NCI-H2196 treated with DMSO at 0.1 percent for 48 hours (cell line): ENCODE measurements at regions not wholly inside any gene's neighbourhood (a gene's known extent, or its start where the extent isn't known, plus 50 kb on each side); places are given as distances from the start of the nearest gene placed in this dataset.

Source experiments
- DNase-seq: peaks from one replicate; lab custom pipeline; 2025; ENCODE audit not compliant: unreplicated experiment; lab: John Stamatoyannopoulos, UW

DNA sequence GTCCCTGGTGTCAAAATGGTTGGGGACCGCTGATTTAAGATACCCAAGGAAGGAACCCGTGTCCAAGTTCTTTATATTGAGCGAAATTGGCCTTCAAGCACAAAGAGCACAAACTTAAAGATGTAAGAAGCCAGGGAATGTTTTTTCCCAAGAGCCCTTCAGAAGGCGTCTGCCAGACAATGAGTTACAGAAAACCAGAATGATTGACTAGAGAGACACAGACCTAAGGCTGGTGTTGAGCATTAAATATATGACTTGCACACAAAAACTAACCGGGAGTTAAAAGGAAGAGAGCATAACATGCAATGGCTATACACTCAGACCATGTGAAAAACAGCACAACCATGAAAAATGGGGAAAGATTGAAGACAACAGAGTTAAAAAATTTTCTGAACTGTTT lies 157.5 kb upstream of the FAM9B start:
- DNase-seq: no peak

GRCh38 chrX:9195199-9195880 lies 161.4 kb upstream of the FAM9B start:
- no peak for DNase-seq

DNA sequence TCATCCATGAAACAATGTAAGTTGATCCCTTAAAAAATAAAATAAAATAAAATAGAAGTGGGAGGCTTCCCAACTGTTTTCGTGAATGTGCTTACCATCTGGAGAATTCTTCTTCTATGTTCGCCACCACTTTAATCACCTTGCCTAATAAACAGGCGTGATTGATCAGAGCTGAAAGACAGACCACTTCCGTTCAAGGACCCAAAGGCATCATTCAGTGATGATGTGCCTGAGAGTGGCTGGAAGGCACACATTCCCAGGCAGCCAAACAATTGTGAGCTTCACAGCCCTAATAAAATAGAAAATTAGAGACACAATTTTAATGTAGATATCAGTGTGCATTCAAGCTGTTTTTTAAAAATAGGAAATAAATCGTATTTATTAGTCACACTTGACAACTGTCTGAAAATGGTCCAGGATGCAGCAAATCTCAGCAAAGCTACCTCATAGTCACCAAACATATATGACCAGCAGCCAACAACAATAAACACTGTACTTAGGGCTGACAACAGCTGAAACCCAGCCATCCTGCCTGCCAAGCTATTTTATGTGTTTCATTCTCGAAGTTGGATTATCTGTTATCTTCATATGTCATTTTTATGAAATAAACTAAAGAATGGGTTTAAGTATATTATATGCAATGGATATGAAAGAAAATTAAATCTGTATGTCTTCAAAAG lies 163.2 kb upstream of the FAM9B start:
- DNase-seq: no peak

GRCh38 chrX:9204560-9204959 lies 170.6 kb upstream of the FAM9B start:
- DNase-seq: no peak

GRCh38 chrX:9205599-9206223 lies 171.8 kb upstream of the FAM9B start:
- DNase-seq: no peak

DNA sequence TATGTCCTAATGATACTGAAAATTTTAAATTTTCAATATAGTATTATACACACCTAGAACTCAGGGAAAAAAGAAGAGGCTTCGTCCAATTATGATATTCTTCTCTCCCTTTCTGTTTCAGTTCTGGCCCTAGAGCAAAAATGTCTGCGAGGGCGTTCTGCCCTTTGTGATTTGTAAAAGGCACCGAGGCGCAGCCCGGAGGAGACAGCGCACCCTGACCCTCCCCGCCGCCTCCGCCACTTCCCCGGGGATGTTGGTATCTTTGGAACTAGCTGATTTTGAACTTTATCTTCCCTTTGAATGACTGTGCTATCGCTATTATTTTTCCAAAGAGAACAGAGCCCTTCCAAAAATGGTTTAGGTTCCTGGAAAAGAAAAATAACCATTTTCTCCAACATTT lies 173.2 kb upstream of the FAM9B start:
- DNase-seq: no peak

- no peak for DNase-seq
Measured at GRCh38 chrX:9211269-9211668, 177.3 kb upstream of the FAM9B start.

GRCh38 chrX:9221781-9222180 lies 187.9 kb upstream of the FAM9B start:
- no peak for DNase-seq

GRCh38 chrX:9222299-9222698 lies 188.4 kb upstream of the FAM9B start:
- no peak for DNase-seq

DNA sequence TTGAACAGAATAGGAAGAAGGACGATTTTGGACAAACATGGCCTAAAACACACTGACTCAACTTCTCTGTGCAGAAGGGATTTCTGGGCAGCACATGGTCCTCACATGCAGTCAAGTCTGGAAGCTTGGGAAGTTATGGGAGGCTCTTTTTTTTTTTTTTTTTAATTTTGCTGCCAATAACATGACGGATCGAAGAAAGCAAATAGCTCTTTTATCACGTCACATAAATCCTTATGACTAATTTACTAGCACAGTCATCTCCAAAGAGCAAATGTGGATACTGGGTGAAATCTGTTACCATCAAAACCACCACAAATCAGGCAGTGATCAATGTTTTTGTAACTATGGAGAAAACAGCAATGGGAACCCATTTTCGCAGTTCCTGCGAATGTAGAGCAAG lies 193.3 kb upstream of the FAM9B start:
- DNase-seq: no peak

DNA sequence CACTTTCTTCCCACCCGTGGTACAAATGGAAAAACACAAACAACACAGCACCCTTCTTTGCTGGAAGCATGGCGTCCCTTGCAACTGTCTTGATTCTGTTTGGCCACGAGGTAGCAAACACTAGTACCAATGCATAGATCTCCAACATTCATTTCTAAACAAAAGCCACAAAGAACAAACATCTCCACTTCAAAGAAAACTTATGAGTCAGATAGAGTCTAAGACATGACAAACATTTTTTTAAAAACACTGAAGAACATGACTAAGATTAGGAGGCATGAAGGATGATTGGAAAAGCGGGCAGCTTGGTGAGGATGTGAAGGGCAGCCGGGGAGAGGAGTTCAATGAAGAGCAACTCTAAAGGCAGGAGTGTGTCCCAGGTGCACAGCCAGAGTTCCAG lies 197.6 kb upstream of the FAM9B start:
- no peak for DNase-seq

- no peak for DNase-seq
Measured at GRCh38 chrX:9233141-9233540, 199.2 kb upstream of the FAM9B start.

GRCh38 chrX:9234315-9234714 lies 200.4 kb upstream of the FAM9B start:
- DNase-seq: no peak

GRCh38 chrX:9235722-9236121 lies 201.8 kb upstream of the FAM9B start:
- DNase-seq: no peak

GRCh38 chrX:9240956-9241355 lies 207.0 kb upstream of the FAM9B start:
- DNase-seq: no peak

GRCh38 chrX:9241427-9241826 lies 207.5 kb upstream of the FAM9B start:
- no peak for DNase-seq

- DNase-seq: no peak
Measured at GRCh38 chrX:9249051-9249846, 215.3 kb upstream of the FAM9B start.

DNA sequence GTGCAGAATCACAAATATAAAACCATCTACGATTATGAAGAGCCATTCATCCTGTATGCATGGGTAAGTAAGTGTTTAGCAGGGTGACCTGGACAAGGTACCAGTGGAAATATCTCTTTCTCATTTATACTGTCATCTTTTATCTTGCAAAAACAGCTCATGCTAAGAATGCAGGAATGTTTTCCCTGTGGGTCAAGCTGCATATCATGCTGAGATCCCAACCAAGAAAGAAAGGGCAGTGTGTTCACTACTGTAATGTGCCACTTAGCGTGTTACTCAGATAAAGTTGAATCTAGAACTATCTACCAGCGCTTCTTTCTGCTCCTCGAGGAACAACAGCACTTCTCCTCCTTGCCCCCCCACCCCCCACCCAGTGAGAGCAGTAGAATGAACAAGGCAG lies 212.7 kb upstream of the TBL1X start:
- DNase-seq: no peak

GRCh38 chrX:9253211-9253610 lies 211.6 kb upstream of the TBL1X start:
- DNase-seq: no peak

DNA sequence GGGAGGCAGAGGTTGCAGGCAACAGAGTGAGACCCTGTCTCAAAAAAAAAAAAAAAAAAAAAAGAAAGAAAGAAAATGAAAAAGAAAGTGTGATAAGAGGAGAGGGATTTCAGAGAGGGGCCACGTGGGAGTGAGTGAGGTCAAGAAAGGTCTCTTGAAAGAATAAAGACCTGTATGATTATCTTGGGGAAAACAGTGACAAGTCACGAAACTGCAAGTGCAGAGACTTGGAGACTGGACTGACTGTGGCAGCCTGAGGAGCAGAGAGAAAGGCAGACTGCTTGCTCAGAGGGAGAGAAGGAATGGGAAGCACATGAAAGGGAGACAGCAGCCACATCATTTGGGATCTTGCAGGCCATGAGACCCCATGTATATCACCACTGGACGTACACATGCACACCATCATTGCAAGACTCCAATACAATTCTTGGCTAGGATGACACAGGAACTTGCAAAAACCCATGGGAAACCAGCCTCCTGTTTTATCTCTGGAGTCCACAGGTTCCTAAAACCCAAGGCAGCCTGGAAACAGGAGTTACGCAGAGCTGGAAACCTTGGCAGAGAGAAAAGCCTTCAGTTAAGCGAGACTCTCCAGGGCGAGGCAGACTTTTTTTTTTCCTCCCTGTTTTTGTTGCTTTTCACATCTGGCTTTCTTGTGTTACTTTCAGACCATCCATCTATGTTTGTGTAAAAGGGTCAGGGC lies 207.0 kb upstream of the TBL1X start:
- no peak for DNase-seq
